ENCODE measurements at regions not wholly inside any gene's neighbourhood (a gene's known extent, or its start where the extent isn't known, plus 50 kb on each side); places are given as distances from the start of the nearest gene placed in this dataset.
A peak's percentile ranks its signal among the peaks of the same experiment; 100 is the strongest.

- H3K27me3 Mint-ChIP-seq (ENCODE audit: unreplicated experiment): no peaks in the 10 kb centered on the region
- peaks cover 3% of the 10 kb centered on the region for H3K9me3 Mint-ChIP-seq (ENCODE audit: unreplicated experiment)
- no peak for TF ChIP-seq CTCF (IDR thresholded peaks at IDR 0.05; ENCODE audit: partially characterized antibody, unreplicated experiment)
- H3K27ac Mint-ChIP-seq (ENCODE audit: unreplicated experiment): no peak overlapping the region
- H3K4me3 Mint-ChIP-seq (ENCODE audit: unreplicated experiment): no peak overlapping the region
- peaks cover 5% of the 10 kb centered on the region for H3K4me1 Mint-ChIP-seq (ENCODE audit: low read depth, unreplicated experiment)
- no peak for DNase-seq
- no peaks in the 10 kb centered on the region for H3K36me3 Mint-ChIP-seq (ENCODE audit: unreplicated experiment)
Observed at GRCh38 chr11:15825976-15826650, 530.2 kb downstream of the SOX6 start.

GRCh38 chr11:15826826-15827225 lies 529.5 kb downstream of the SOX6 start:
- DNase-seq: peak; percentile 89
- TF ChIP-seq CTCF (IDR thresholded peaks at IDR 0.05; ENCODE audit: partially characterized antibody, unreplicated experiment): peak; percentile 73
- Mint-ChIP-seq H3K4me1 (ENCODE audit: low read depth, unreplicated experiment) (peaks cover 5% of the 10 kb centered on the region), H3K36me3 (ENCODE audit: unreplicated experiment) (no peaks in the 10 kb centered on the region), H3K27me3 (ENCODE audit: unreplicated experiment) (no peaks in the 10 kb centered on the region), H3K27ac (ENCODE audit: unreplicated experiment) (no peak overlapping the region), H3K9me3 (ENCODE audit: unreplicated experiment) (peaks cover 3% of the 10 kb centered on the region), H3K4me3 (ENCODE audit: unreplicated experiment) (no peak overlapping the region)

GRCh38 chr11:15828215-15828853 lies 528.0 kb downstream of the SOX6 start:
- H3K36me3 Mint-ChIP-seq (ENCODE audit: unreplicated experiment): no peaks in the 10 kb centered on the region
- peaks cover 3% of the 10 kb centered on the region for H3K9me3 Mint-ChIP-seq (ENCODE audit: unreplicated experiment)
- no peak overlapping the region for H3K27ac Mint-ChIP-seq (ENCODE audit: unreplicated experiment)
- peaks cover 2% of the 10 kb centered on the region for H3K4me1 Mint-ChIP-seq (ENCODE audit: low read depth, unreplicated experiment)
- TF ChIP-seq CTCF (IDR thresholded peaks at IDR 0.05; ENCODE audit: partially characterized antibody, unreplicated experiment): no peak
- H3K4me3 Mint-ChIP-seq (ENCODE audit: unreplicated experiment): no peak overlapping the region
- H3K27me3 Mint-ChIP-seq (ENCODE audit: unreplicated experiment): no peaks in the 10 kb centered on the region
- DNase-seq: no peak

GRCh38 chr11:15829312-15829711 lies 527.0 kb downstream of the SOX6 start:
- Mint-ChIP-seq H3K27ac (ENCODE audit: unreplicated experiment) (no peak overlapping the region), H3K4me1 (ENCODE audit: low read depth, unreplicated experiment) (peaks cover 2% of the 10 kb centered on the region), H3K9me3 (ENCODE audit: unreplicated experiment) (peaks cover 4% of the 10 kb centered on the region), H3K4me3 (ENCODE audit: unreplicated experiment) (no peak overlapping the region), H3K27me3 (ENCODE audit: unreplicated experiment) (no peaks in the 10 kb centered on the region), H3K36me3 (ENCODE audit: unreplicated experiment) (no peaks in the 10 kb centered on the region)
- TF ChIP-seq CTCF (IDR thresholded peaks at IDR 0.05; ENCODE audit: partially characterized antibody, unreplicated experiment): no peak
- DNase-seq: no peak

- TF ChIP-seq CTCF (IDR thresholded peaks at IDR 0.05; ENCODE audit: partially characterized antibody, unreplicated experiment): no peak
- Mint-ChIP-seq H3K27ac (ENCODE audit: unreplicated experiment) (no peak overlapping the region), H3K4me3 (ENCODE audit: unreplicated experiment) (no peak overlapping the region), H3K9me3 (ENCODE audit: unreplicated experiment) (peaks cover 3% of the 10 kb centered on the region), H3K27me3 (ENCODE audit: unreplicated experiment) (no peaks in the 10 kb centered on the region), H3K36me3 (ENCODE audit: unreplicated experiment) (no peaks in the 10 kb centered on the region), H3K4me1 (ENCODE audit: low read depth, unreplicated experiment) (peaks cover 2% of the 10 kb centered on the region)
- DNase-seq: no peak
Observed at GRCh38 chr11:15830741-15831428, 525.5 kb downstream of the SOX6 start.

All from glutamatergic neuron (in vitro differentiated cells).